HPDE6-E6E7 (cell line): ENCODE measurements at regions not wholly inside any gene's neighbourhood (a gene's known extent, or its start where the extent isn't known, plus 50 kb on each side); places are given as distances from the start of the nearest gene placed in this dataset.
"Not testable (repeated sequence)": the region's sequence is repeated elsewhere in the genome, so short reads cannot be mapped to it uniquely, and the experiment has no call there.

ENCODE experiments used
- DNase-seq: peaks from one replicate; pipeline ENCODE4 v3.0.0; 2011; ENCODE audit warnings: missing footprints; ENCODE audit errors: extremely low spot score

GRCh38 chr14:43579671-43580070, 927.4 kb downstream of the FSCB start:
- DNase-seq: no peak

- no peak for DNase-seq
Observed at GRCh38 chr14:43568022-43568421, 939.1 kb downstream of the FSCB start.

- DNase-seq: no peak
Observed at GRCh38 chr14:43548368-43548767, 958.7 kb downstream of the FSCB start.

- not testable (repeated sequence) for DNase-seq
Observed at GRCh38 chr14:43547596-43547995, 959.5 kb downstream of the FSCB start.

- no peak for DNase-seq
Observed at GRCh38 chr14:43541356-43541755, 965.7 kb downstream of the FSCB start.

DNA sequence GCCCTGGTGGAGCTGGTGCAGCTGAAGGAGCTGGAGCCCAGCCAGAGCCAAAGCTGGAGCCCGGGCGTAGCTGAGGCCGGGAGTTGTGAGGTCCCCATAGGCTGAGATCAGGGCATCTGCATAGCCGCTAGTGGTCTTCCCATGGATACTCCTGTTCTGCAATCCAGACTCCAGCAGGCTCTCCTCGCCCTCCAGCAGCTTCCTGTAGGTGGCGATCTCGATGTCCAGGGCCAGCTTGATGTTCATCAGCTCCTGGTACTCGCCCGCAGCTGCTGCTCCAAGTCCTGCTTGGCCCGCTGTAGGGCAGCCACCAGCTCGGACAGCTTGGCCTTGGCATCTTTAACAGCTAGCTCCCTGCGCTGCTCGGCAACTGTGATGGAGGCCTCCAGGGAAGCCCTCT, 966.1 kb downstream of the FSCB start:
- no peak for DNase-seq

GRCh38 chr14:43539210-43539609, 967.9 kb downstream of the FSCB start:
- DNase-seq: no peak

- DNase-seq: no peak
Observed at GRCh38 chr14:43535231-43535838, 971.7 kb downstream of the FSCB start.

GRCh38 chr14:43532825-43533416, 974.2 kb downstream of the FSCB start:
- no peak for DNase-seq

DNA sequence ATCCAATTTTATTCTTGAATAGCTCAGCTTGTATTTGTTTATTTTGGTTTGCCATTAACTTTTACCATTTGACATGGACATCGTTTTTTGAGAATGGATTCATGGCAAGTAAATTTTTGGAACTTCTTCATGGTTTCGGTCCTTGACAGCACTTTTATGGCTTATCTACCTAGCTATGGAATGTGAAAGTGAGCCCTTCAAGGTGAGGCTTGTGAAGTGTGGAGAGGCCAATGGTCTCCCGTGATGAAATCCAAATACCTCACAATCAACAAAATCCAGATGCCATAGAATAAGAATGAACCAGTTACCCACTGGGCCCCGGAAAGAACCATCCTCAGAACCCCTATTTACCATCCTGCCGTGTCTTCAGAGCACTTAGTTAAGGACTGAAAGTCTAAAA, 978.8 kb downstream of the FSCB start:
- no peak for DNase-seq

DNA sequence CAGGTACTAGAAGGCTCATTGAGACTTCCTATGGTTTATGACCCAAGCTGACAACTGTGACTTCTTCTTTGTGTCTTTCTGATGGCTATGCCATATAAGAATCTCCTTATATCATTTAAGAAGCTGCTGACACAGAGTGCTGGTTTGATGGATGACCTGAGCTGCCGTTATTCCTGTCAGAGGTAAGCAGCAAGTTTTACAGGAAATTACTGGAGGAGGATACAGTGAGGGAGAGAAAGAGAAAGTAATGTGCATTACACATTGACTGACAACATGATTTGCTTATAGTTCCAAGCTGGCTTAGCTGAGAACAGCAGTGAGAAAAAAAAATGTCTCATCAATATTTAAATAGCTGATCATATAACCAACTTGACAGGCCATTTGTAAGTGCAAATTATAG, 981.4 kb downstream of the FSCB start:
- DNase-seq: no peak

DNA sequence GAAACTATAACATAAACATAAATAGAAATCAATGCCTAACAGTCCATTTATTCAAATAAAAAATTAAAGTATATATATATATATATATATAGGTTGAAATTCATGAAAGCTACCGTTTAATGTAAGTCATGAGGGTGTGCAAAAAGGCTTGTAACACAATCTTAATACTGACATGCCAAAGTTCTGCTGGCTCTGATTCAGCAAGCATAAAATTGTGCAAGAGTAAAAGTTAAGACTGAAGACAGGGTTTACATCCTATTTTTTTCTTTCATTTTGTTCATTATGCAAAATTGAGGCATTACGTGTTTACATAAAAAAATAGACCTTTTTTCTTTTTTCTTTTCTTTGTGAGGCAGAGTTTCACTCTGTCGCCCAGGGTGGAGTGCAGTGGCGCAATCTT, 984.2 kb downstream of the FSCB start:
- no peak for DNase-seq

DNA sequence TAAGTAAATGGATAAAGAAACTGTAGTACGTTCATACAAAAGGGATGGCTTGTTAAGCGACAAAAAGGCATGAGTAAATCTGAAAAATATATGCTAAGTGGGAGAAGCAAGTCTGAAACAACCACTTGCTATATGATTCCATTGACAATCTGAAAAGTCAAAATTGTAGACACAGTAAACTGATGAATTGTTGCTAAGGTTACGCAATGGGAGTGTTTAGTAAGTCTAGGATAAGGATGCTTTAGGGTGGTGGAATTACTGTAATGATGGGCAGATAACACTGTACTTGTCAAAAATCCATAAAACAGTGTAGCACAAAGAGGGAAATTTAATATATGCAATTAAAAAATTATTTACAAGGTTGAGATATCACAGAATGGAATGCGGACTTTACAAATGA, 984.9 kb downstream of the FSCB start:
- DNase-seq: no peak

DNA sequence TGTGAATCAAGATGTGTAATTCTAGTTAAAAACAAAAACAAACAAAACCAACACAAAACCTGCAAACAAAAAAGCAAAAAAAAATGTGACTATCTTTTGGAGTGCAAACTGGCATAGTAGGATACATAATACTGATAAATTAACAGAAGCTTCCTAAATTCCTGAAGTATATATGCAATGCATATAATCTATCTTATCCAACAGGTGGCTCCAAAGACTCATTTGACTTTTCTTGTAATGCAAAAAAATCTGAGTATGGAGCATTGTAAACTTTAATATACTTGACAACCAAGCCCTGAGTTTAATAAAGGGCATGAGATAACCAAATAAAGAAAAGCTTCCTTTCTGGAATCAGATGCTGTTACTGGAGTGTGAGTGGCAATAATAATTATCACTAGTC, 1003.6 kb downstream of the FSCB start:
- no peak for DNase-seq

- DNase-seq: not testable (repeated sequence)
Observed at GRCh38 chr14:43492359-43492758, 1014.7 kb downstream of the FSCB start.

GRCh38 chr14:43483415-43483814, 1023.7 kb downstream of the FSCB start:
- DNase-seq: no peak

- DNase-seq: no peak
Observed at GRCh38 chr14:43481864-43482263, 1025.2 kb downstream of the FSCB start.

GRCh38 chr14:43480976-43481375, 1026.1 kb downstream of the FSCB start:
- no peak for DNase-seq

DNA sequence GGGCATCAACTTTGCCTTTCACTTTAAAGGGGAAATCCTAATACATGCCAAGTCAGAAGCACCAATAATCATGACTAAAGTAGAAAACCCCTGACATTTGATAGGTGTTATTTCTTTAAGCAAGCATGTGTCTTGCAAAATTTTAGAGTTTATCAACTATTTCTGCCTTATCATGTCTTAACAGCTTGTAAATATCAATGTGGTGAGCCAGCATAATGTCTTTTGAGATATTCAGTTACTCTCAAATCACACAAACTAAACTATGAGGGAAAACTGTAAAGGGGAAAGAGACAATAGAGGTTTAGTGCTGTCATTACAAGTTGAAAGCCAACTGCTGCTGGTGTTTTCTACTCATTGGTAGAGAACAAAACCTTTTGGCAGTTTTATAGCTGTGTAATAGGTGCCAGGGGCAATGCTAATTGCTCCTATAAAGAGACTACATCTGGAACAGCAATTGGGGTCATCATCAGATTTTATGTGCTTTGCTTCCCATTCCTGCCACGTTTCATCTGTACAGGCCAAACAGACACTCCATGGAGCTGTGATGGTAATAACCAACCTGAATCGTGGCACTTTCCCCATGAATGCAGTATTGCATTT, 1027.4 kb downstream of the FSCB start:
- DNase-seq: no peak

DNA sequence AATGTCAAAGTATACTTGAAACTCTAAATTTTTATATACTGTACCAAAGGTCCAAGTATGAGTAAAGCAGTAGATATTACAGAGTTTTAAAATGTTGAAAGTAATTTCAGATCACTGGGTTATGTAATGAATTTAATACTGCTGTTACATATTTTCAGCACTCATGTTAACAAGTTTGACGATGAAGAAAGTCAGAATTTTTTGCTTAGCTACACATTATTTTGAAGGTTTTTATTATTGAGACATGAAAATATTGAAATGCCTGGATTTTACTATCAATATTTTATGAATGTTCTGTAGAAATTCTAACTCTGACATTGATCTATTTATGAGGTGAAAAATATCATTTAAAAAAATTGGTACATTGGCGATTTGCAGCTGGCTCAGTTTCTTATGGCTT, 1030.3 kb downstream of the FSCB start:
- DNase-seq: no peak

- DNase-seq: peak; percentile 1
Observed at GRCh38 chr14:43475757-43476156, 1031.3 kb downstream of the FSCB start.

DNA sequence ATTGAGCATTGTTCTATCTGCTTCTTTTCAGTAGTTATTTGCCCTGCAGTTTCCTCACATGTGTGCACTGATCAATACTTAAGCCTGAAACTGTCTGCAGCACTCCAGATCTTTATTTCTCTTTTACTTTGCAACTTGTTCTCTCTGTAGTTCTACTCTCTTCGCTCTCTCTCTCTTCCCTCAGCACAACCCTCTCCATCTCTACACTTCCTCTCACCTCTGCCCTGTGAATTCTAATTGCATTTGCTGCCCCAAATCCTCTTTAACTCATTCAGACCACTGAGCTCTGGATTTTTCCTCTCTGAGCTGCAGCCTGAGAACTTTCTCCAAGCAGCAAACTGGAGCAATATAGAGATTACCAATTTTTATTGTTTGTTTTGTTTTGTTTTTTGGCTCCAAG, 1035.5 kb downstream of the FSCB start:
- no peak for DNase-seq

- no peak for DNase-seq
Observed at GRCh38 chr14:43464968-43465367, 1042.1 kb downstream of the FSCB start.

- DNase-seq: no peak
Observed at GRCh38 chr14:43449291-43449690, 1057.8 kb downstream of the FSCB start.
